ENCODE measurements at regions not wholly inside any gene's neighbourhood (a gene's known extent, or its start where the extent isn't known, plus 50 kb on each side); places are given as distances from the start of the nearest gene placed in this dataset.

GRCh38 chr3:191743283-191743682, 282.3 kb downstream of the PYDC2 start:
- Histone ChIP-seq H3K9me3 (no peaks in the 10 kb centered on the region), H3K36me3 (ENCODE audit: low read depth) (no peaks in the 10 kb centered on the region), H3K4me3 (no peak overlapping the region), H3K4me1 (ENCODE audit: low read depth) (no peaks in the 10 kb centered on the region)
- intact Hi-C loops (cut with DNase I, micrococcal nuclease), result no loop called here
- TF ChIP-seq CTCF (IDR thresholded peaks at IDR 0.05), result no peak
- DNase-seq, result no peak
- no peak for ATAC-seq

- Histone ChIP-seq H3K9me3 (no peaks in the 10 kb centered on the region), H3K4me3 (no peak overlapping the region), H3K36me3 (ENCODE audit: low read depth) (no peaks in the 10 kb centered on the region), H3K4me1 (ENCODE audit: low read depth) (no peaks in the 10 kb centered on the region)
- TF ChIP-seq CTCF (IDR thresholded peaks at IDR 0.05), result no peak
- DNase-seq (no peak), ATAC-seq (no peak)
- intact Hi-C loops (cut with DNase I, micrococcal nuclease), result no loop called here
These were observed 289.7 kb downstream of the PYDC2 start for GRCh38 chr3:191750618-191751017.

- ATAC-seq, result no peak
- intact Hi-C loops (cut with DNase I, micrococcal nuclease), result no loop called here
- TF ChIP-seq CTCF (IDR thresholded peaks at IDR 0.05), result no peak
- Histone ChIP-seq H3K4me1 (ENCODE audit: low read depth) (no peaks in the 10 kb centered on the region), H3K36me3 (ENCODE audit: low read depth) (no peaks in the 10 kb centered on the region), H3K4me3 (no peak overlapping the region), H3K9me3 (no peaks in the 10 kb centered on the region)
- DNase-seq, result no peak
These were observed 292.2 kb downstream of the PYDC2 start for GRCh38 chr3:191753196-191753595.

- no peaks in the 10 kb centered on the region for H3K9me3 ChIP-seq
- intact Hi-C loops (cut with DNase I, micrococcal nuclease), result no loop called here
- ATAC-seq, result no peak
- TF ChIP-seq CTCF (IDR thresholded peaks at IDR 0.05), result no peak
- H3K36me3 ChIP-seq (ENCODE audit: low read depth), result no peaks in the 10 kb centered on the region
- H3K4me3 ChIP-seq, result no peak overlapping the region
- H3K4me1 ChIP-seq (ENCODE audit: low read depth), result no peaks in the 10 kb centered on the region
- DNase-seq, result no peak
These were observed 300.9 kb downstream of the PYDC2 start for GRCh38 chr3:191761906-191762305.

- DNase-seq (no peak), ATAC-seq (no peak)
- no peak for TF ChIP-seq CTCF (IDR thresholded peaks at IDR 0.05)
These were observed 301.5 kb downstream of the PYDC2 start for GRCh38 chr3:191762323-191762960.

GRCh38 chr3:191768421-191768820, 307.5 kb downstream of the PYDC2 start:
- ATAC-seq, result no peak
- H3K4me1 ChIP-seq (ENCODE audit: low read depth), result no peaks in the 10 kb centered on the region
- intact Hi-C loops (cut with DNase I, micrococcal nuclease), result no loop called here

More at GRCh38 chr3:191762323-191762960, 301.5 kb downstream of the PYDC2 start:
- no peak overlapping the region for H3K4me3 ChIP-seq
- no peaks in the 10 kb centered on the region for H3K36me3 ChIP-seq (ENCODE audit: low read depth)
- no peaks in the 10 kb centered on the region for H3K9me3 ChIP-seq
- intact Hi-C loops (cut with DNase I, micrococcal nuclease), result no loop called here
- H3K4me1 ChIP-seq (ENCODE audit: low read depth), result no peaks in the 10 kb centered on the region

More at GRCh38 chr3:191768421-191768820, 307.5 kb downstream of the PYDC2 start:
- Histone ChIP-seq H3K9me3 (peaks cover 7% of the 10 kb centered on the region), H3K4me3 (no peak overlapping the region), H3K36me3 (ENCODE audit: low read depth) (no peaks in the 10 kb centered on the region)
- no peak for TF ChIP-seq CTCF (IDR thresholded peaks at IDR 0.05)
- DNase-seq, result no peak
